ENCODE measurements at regions not wholly inside any gene's neighbourhood (a gene's known extent, or its start where the extent isn't known, plus 50 kb on each side); places are given as distances from the start of the nearest gene placed in this dataset.
"Not testable (repeated sequence)": the region's sequence is repeated elsewhere in the genome, so short reads cannot be mapped to it uniquely, and the experiment has no call there.

- not testable (repeated sequence) for DNase-seq
These were observed 71.4 kb upstream of the TLE4 start for GRCh38 chr9:79500196-79500864.

GRCh38 chr9:79501546-79501945 is 70.2 kb upstream of the TLE4 start:
- DNase-seq: no peak

GRCh38 chr9:79507801-79508200 is 64.0 kb upstream of the TLE4 start:
- DNase-seq: no peak

- no peak for DNase-seq
These were observed 59.5 kb upstream of the TLE4 start for GRCh38 chr9:79512251-79512650.
